ENCODE measurements at regions not wholly inside any gene's neighbourhood (a gene's known extent, or its start where the extent isn't known, plus 50 kb on each side); places are given as distances from the start of the nearest gene placed in this dataset.
"Not testable (repeated sequence)": the region's sequence is repeated elsewhere in the genome, so short reads cannot be mapped to it uniquely, and the experiment has no call there.

- H3K27ac ChIP-seq: no peak overlapping the region
- H3K4me1 ChIP-seq: no peaks in the 10 kb centered on the region
- TF ChIP-seq POLR2A (IDR thresholded peaks at IDR 0.05) (no peak), CTCF (IDR thresholded peaks at IDR 0.05) (no peak), POLR2AphosphoS5 (IDR thresholded peaks at IDR 0.05) (no peak)
- intact Hi-C loops (cut with DNase I; ENCODE audit: low total_unique reads): loop anchor here (5.0 kb wide), 1 partner anchor 565 kb away; no protein-coding TSS in a partner anchor
- no peaks in the 10 kb centered on the region for H3K27me3 ChIP-seq
- no peaks in the 10 kb centered on the region for H3K9me3 ChIP-seq
- no peak for DNase-seq (ENCODE audit: low spot score in 2 of 2)
- no peak overlapping the region for H3K4me3 ChIP-seq
- no peaks in the 10 kb centered on the region for H3K36me3 ChIP-seq
Measured at GRCh38 chr10:21042536-21042935, 145.4 kb upstream of the NEBL start.

GRCh38 chr10:21041763-21042458 is 144.8 kb upstream of the NEBL start:
- H3K4me1 ChIP-seq: no peaks in the 10 kb centered on the region
- H3K4me3 ChIP-seq: no peak overlapping the region
- no peaks in the 10 kb centered on the region for H3K9me3 ChIP-seq
- TF ChIP-seq CTCF (IDR thresholded peaks at IDR 0.05) (no peak), POLR2AphosphoS5 (IDR thresholded peaks at IDR 0.05) (no peak), POLR2A (IDR thresholded peaks at IDR 0.05) (no peak)
- DNase-seq (ENCODE audit: low spot score in 2 of 2): no peak
- no peaks in the 10 kb centered on the region for H3K27me3 ChIP-seq
- no peak overlapping the region for H3K27ac ChIP-seq
- intact Hi-C loops (cut with DNase I; ENCODE audit: low total_unique reads): loop anchor here (5.0 kb wide), 1 partner anchor 565 kb away; no protein-coding TSS in a partner anchor
- H3K36me3 ChIP-seq: no peaks in the 10 kb centered on the region

DNA sequence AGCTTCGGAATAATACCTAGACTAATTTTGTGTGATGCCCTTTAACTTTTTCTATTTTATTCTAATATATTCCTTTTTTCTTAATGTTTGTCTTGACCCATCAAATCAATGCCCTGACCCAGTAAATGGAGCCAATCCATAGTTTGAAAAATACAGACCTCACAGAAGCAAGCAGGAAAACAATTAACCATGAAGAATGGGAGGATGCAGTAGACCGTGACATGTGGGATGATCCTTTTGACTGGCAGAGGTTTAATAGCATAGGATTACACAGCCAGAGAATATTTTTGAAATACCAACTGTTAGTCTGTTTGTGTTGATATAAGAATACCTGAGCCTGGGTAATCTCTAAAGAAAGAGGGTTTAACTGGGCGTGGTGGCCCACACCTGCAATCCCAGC is 142.6 kb upstream of the NEBL start:
- no peaks in the 10 kb centered on the region for H3K4me1 ChIP-seq
- TF ChIP-seq POLR2AphosphoS5 (IDR thresholded peaks at IDR 0.05) (no peak), CTCF (IDR thresholded peaks at IDR 0.05) (no peak), POLR2A (IDR thresholded peaks at IDR 0.05) (no peak)
- no peaks in the 10 kb centered on the region for H3K27me3 ChIP-seq
- H3K36me3 ChIP-seq: no peaks in the 10 kb centered on the region
- intact Hi-C loops (cut with DNase I; ENCODE audit: low total_unique reads): loop anchor here (5.0 kb wide), 1 partner anchor 568 kb away; no protein-coding TSS in a partner anchor
- DNase-seq (ENCODE audit: low spot score in 2 of 2): no peak
- H3K4me3 ChIP-seq: no peak overlapping the region
- no peak overlapping the region for H3K27ac ChIP-seq
- no peaks in the 10 kb centered on the region for H3K9me3 ChIP-seq

GRCh38 chr10:21036757-21037156 is 139.6 kb upstream of the NEBL start:
- Histone ChIP-seq H3K27me3 (no peaks in the 10 kb centered on the region), H3K27ac (no peak overlapping the region), H3K36me3 (no peaks in the 10 kb centered on the region), H3K4me1 (no peaks in the 10 kb centered on the region), H3K9me3 (no peaks in the 10 kb centered on the region), H3K4me3 (no peak overlapping the region)
- DNase-seq (ENCODE audit: low spot score in 2 of 2): no peak
- TF ChIP-seq CTCF (IDR thresholded peaks at IDR 0.05) (no peak), POLR2AphosphoS5 (IDR thresholded peaks at IDR 0.05) (no peak), POLR2A (IDR thresholded peaks at IDR 0.05) (no peak)
- intact Hi-C loops (cut with DNase I; ENCODE audit: low total_unique reads): no loop called here

GRCh38 chr10:21034770-21035169 is 137.7 kb upstream of the NEBL start:
- H3K4me3 ChIP-seq; DNase-seq (ENCODE audit: low spot score in 2 of 2); H3K27ac ChIP-seq; H3K36me3 ChIP-seq; intact Hi-C loops (cut with DNase I; ENCODE audit: low total_unique reads); H3K4me1 ChIP-seq; H3K27me3 ChIP-seq; H3K9me3 ChIP-seq: not testable (repeated sequence)

All from breast epithelium (tissue), 4 donors.